Type B pancreatic cell (in vitro differentiated cells): ENCODE measurements at regions not wholly inside any gene's neighbourhood (a gene's known extent, or its start where the extent isn't known, plus 50 kb on each side); places are given as distances from the start of the nearest gene placed in this dataset.

Experiments
- DNase-seq: peaks from one replicate; pipeline ENCODE4 v3.0.0; 2021; ENCODE audit warnings: mixed read lengths; ENCODE audit not compliant: unreplicated experiment; ENCODE audit errors: extremely low spot score
- H3K27ac Mint-ChIP-seq: 2 replicates; pipeline ENCODE4 v1.8.0; 2021; ENCODE audit warnings: mild to moderate bottlenecking, mixed read lengths
- H3K27me3 Mint-ChIP-seq: 2 replicates; pipeline ENCODE4 v1.8.0; 2021; ENCODE audit warnings: mixed read lengths
- H3K36me3 Mint-ChIP-seq: 2 replicates; pipeline ENCODE4 v1.8.0; 2021; ENCODE audit warnings: mixed read lengths
- H3K4me1 Mint-ChIP-seq: one replicate; pipeline ENCODE4 v1.8.0; 2021; ENCODE audit warnings: mixed read lengths; ENCODE audit not compliant: unreplicated experiment
- H3K4me3 Mint-ChIP-seq: 2 replicates; pipeline ENCODE4 v1.8.0; 2021; ENCODE audit warnings: mild to moderate bottlenecking, mixed read lengths
- H3K9me3 Mint-ChIP-seq: 2 replicates; pipeline ENCODE4 v1.8.0; 2021; ENCODE audit warnings: mixed read lengths
- CTCF ChIP-seq: fragments of 200-600 bp; sonication (generic); conservative IDR thresholded peaks from 2 replicates; pipeline ENCODE4 v1.5.0; 2021; ENCODE audit warnings: antibody characterized with exemption, mild to moderate bottlenecking

GRCh38 chr4:23207059-23207458 is 514.3 kb downstream of the GBA3 start:
- DNase-seq, result no peak
- H3K9me3 Mint-ChIP-seq, result peaks cover 14% of the 10 kb centered on the region
- no peaks in the 10 kb centered on the region for H3K4me1 Mint-ChIP-seq
- H3K27ac Mint-ChIP-seq, result no peak overlapping the region
- H3K36me3 Mint-ChIP-seq, result no peaks in the 10 kb centered on the region
- H3K4me3 Mint-ChIP-seq, result no peak overlapping the region
- H3K27me3 Mint-ChIP-seq, result peaks cover 3% of the 10 kb centered on the region
- no peak for TF ChIP-seq CTCF

- Mint-ChIP-seq H3K27ac (no peak overlapping the region), H3K4me1 (peaks cover 7% of the 10 kb centered on the region), H3K27me3 (peaks cover 3% of the 10 kb centered on the region), H3K36me3 (peaks cover 3% of the 10 kb centered on the region), H3K9me3 (peaks cover 25% of the 10 kb centered on the region), H3K4me3 (no peak overlapping the region)
- TF ChIP-seq CTCF, result no peak
- DNase-seq, result no peak
Measured at GRCh38 chr4:23202712-23203247, 510.0 kb downstream of the GBA3 start.

DNA sequence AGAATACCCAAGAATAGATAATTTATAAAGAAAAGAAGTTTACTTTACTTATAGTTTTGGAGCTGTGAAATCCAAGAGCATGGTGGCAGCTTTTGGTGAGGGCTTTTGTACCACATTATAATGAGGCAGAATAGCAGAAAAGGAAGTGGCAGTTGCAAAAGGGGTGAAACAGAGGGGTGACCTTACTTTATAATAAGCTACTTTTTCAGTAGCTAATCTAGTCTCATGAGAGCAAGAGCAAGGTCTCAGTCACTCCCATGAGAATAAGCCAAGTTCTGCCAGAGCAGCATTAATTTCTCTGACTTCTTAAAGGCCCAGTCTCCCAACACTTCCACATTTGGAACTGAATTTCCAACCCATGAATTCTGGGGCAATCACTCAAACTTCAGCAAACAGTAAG is 502.0 kb downstream of the GBA3 start:
- Mint-ChIP-seq H3K4me3 (no peak overlapping the region), H3K27me3 (no peaks in the 10 kb centered on the region), H3K27ac (no peak overlapping the region), H3K36me3 (peaks cover 3% of the 10 kb centered on the region), H3K9me3 (peaks cover 16% of the 10 kb centered on the region), H3K4me1 (peaks cover 13% of the 10 kb centered on the region)
- DNase-seq, result no peak
- no peak for TF ChIP-seq CTCF

DNA sequence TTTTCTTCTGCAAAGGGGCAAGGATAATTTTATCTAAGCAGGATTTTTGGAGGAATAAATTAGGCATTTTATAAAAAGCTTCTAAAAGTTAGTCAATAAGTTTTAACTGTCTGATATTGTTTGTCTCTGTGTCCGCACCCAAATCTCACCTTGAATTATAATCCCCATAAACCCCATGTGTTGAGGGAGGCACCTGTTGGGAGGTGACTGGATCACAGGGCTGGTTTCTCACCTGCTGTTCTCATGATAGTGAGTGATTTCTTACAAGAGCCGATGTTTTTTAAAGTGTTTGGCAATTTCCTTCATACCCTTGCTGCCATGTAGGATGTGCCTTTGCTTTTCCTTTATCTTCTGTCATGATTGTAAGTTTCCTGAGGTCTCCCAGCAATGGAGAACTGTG is 481.4 kb downstream of the GBA3 start:
- Mint-ChIP-seq H3K4me1 (peaks cover 1% of the 10 kb centered on the region), H3K27me3 (no peaks in the 10 kb centered on the region)

GRCh38 chr4:23171976-23172375 is 479.2 kb downstream of the GBA3 start:
- peaks cover 6% of the 10 kb centered on the region for H3K4me1 Mint-ChIP-seq
- H3K27ac Mint-ChIP-seq, result no peak overlapping the region
- no peaks in the 10 kb centered on the region for H3K27me3 Mint-ChIP-seq
- no peak for DNase-seq
- TF ChIP-seq CTCF, result no peak
- no peak overlapping the region for H3K4me3 Mint-ChIP-seq
- no peaks in the 10 kb centered on the region for H3K36me3 Mint-ChIP-seq
- H3K9me3 Mint-ChIP-seq, result peaks cover 22% of the 10 kb centered on the region

More for the DNA sequence above, 481.4 kb downstream of the GBA3 start:
- no peaks in the 10 kb centered on the region for H3K36me3 Mint-ChIP-seq
- no peak for DNase-seq
- H3K4me3 Mint-ChIP-seq, result no peak overlapping the region
- TF ChIP-seq CTCF, result no peak
- peaks cover 31% of the 10 kb centered on the region for H3K9me3 Mint-ChIP-seq
- no peak overlapping the region for H3K27ac Mint-ChIP-seq
